ENCODE measurements at regions not wholly inside any gene's neighbourhood (a gene's known extent, or its start where the extent isn't known, plus 50 kb on each side); places are given as distances from the start of the nearest gene placed in this dataset.
"Not testable (repeated sequence)": the region's sequence is repeated elsewhere in the genome, so short reads cannot be mapped to it uniquely, and the experiment has no call there.

GRCh38 chr7:65570990-65571389, 197.3 kb downstream of the ZNF92 start:
- not testable (repeated sequence) for TF ChIP-seq CTCF (IDR thresholded peaks at IDR 0.05); POLR2A (IDR thresholded peaks at IDR 0.05); POLR2AphosphoS5 (IDR thresholded peaks at IDR 0.05); EP300 (IDR thresholded peaks at IDR 0.05; ENCODE audit: low read depth)

Data from transverse colon (tissue), 4 donors.